Ammon's horn (tissue), 1 donor: ENCODE measurements at regions not wholly inside any gene's neighbourhood (a gene's known extent, or its start where the extent isn't known, plus 50 kb on each side); places are given as distances from the start of the nearest gene placed in this dataset.
"Not testable (repeated sequence)": the region's sequence is repeated elsewhere in the genome, so short reads cannot be mapped to it uniquely, and the experiment has no call there.

ENCODE experiments used
- DNase-seq: peaks from one replicate; pipeline ENCODE4 v3.0.0-alpha.2; 2016; ENCODE audit warnings: low spot score

DNA sequence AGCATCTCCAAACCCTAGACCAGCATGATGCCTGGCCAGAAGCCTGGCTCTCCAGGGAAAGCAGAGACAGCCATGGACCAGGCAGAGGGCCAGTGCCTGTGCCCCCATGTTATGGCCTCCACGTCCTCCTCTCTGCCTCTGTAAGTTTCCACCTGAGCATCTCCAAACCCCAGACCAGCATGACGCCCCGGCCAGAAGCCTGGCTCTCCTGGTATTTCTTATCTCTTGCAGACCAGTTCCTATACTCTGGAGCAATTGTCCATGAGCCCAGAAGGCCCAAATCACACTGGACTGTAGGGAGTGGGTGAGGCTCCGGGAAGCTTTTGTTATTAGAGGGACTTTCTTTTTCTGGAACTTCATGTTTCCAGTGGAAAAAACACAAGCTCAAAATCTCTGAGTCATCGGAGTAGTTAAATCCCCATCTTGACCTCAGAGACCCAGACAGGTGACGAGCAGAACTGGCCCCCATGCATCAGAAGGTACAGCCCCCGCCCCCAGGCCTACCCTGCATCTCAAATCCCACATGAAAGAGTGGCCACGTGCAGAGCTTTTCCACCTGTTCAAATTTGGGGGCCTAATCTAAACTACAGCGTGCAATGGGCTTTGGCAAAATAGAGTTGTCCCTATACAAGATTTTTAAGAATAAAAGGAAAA is 110.2 kb upstream of the FOXQ1 start:
- DNase-seq: no peak

DNA sequence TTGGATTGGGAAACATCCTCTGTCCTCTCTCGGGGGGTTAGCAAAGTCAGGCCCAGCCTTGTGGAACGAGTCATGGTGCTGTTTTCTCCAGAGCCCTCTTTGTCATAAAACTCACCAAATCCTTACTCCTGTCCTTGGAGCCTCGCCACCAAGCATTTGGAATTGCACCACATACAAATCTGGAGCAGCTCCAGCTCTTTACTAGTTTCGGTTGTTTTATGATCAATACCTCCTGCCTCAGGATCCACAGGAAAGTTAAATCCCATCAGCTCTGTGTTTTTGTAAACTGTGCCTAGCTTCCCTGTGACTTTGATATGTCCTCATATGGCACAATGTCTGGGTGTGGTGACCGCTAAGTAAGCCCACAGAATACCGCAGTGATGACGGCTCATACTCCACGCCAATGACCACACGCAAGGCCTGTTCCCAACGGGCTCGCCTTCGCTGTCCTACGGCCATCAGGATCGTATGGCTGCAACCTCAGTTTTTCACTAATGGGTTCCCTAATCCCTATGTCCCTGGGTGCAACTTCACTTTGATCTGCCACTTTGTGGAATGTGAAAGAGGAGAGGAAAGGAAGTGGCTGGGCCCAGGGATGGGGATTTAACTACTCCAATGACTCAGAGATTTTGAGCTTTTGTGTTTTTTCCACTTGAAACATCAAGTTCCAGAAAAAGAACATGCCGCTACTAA is 111.3 kb upstream of the FOXQ1 start:
- no peak for DNase-seq

DNA sequence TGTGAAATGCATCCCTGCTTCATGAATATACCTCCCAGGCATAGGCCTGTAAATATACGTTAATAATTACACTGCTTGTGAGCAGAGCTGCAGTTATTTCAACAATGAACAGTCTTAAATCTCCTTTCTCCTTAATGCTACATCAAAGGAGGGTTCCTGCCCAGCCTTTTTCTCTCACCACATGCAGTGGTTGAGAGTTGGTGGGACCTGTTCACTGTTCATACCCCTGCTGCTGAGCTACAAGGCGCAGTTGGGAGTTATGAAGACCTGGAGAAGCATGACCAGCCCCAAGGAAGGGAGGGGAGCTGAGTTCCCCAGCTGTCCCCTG is 111.9 kb upstream of the FOXQ1 start:
- DNase-seq: no peak

DNA sequence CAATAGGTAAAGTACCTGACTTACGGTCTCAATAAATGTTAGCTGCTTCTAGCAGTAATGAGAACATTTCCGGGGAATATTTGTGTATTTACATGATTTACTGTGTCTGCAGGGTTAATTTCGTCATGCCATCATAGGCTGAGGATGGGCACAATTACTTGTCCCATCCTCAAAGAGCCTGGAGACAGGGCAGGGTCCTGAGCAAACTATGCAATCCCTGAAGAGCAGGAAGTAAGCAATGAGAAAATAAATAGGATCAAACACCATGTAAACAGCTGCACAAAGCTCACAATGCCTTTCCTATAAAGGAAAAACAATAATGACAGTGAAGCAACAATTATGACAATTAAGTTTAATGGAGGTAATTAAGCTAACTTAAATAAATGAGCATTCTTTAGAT is 114.6 kb upstream of the FOXQ1 start:
- DNase-seq: no peak

DNA sequence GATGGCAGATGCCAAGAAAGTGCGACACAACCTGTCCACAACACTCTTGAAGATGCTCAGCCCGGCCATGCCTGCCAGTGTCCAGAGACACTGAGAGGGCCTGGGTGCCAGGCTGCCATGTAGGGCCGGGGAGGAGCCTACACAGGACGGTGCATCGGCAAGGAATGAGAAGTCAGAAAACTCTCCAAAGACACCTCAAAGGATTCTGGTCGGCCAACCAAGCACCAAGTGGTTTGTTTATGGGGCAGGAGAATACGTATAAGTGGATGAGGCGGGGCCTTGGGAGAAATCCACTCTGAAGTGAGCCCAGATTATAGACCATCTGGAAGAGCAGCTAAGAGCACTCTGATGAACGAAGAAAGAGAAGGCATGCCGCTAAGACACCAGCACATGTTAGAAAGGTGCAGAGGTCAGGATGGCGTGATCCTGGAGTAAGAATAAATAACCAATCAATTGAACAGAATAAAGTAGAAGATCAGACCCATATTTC is 120.7 kb upstream of the FOXQ1 start:
- no peak for DNase-seq

DNA sequence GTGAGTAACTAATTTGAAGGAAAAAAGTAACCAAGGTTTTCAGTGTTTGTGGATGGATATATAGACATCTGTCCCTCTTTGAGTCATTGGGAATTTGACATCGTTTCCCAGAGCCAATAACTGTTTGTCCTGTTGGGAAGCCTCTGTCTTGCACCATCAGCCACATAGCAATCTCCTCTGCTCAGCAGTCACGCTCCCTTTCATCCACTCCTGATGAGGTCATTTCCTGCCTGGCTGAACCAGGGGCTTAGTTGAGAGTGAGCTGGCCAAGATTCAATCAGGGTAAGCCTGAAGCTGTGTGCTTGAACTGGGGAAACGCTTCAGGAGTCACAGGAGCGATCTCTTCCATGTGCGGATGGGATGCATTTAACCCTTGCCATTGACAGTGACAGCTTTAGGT is 121.5 kb upstream of the FOXQ1 start:
- no peak for DNase-seq

DNA sequence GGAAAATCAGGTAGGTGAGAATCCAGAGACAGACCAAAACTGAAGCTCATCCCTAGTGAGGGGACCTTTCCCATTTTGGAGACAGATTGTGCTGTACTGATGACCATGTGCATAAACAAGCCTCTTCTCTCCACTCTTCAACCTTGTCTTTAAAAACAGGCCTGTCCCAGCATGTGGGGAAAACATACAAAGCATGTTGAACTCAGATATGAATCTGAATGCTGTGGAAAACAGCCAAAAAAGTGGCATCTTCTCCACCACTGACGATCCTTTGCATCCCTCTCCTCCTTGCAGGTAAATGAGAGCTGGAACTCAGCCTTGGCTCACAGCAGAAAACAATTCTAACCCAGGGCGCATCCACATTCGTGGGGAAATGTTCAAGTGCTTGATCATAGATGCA is 123.7 kb upstream of the FOXQ1 start:
- DNase-seq: no peak

DNA sequence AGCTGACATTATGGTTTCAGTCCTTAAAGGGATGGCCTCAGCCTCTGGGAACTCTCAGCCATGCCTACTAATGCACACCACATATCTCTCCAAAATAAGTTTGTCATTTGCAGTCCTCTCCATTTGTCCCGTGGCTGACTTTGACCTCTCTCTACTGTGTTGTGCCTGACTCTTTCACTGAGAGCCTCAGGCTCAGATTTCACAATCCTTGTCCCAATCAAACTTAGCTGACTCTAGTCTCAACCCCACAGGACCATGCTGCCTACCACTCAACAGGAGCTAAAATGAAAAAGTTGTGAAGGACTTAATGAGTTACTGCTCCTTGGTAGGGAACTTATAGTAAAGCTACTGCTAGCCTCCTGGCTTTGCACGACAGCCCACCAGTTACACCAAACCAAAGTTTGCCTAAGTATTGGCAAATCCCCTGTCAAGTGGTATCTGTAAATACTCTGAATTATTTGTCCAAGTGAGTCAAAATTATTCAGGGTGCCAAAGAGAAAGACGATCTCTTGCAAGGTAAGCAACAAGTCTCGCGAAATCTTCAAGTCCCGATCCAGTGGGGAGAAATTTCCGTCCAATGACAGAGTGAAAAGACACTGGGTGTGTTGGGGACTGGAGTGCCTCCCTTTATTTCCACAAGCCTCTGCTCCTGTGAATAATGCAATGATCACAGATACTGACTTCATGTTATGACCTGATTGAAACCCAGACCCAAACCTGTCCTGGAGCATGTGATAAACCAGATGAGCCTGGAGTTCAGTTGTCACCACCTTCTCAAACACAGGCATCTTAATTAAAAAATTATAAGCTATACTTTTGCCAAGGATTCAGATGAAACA is 124.4 kb upstream of the FOXQ1 start:
- DNase-seq: no peak

DNA sequence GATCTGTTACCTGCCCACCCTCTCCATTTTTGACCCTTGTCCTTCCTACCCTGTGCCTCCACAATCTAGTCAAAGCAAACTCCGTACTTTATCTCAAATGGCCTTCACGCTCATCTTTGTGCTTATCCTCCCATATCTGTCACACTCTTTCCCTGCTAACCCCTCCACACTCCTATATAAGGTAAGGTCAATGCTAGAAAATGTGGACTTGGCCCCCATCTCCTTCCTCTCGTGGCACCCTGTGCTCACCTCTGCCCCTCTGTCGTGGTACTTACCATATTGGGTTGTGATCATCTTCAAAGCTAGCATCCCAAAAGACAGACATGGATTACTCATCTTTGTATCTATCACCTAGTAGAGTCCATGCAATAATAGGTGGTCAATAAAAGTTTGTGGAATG is 127.6 kb upstream of the FOXQ1 start:
- DNase-seq: no peak

DNA sequence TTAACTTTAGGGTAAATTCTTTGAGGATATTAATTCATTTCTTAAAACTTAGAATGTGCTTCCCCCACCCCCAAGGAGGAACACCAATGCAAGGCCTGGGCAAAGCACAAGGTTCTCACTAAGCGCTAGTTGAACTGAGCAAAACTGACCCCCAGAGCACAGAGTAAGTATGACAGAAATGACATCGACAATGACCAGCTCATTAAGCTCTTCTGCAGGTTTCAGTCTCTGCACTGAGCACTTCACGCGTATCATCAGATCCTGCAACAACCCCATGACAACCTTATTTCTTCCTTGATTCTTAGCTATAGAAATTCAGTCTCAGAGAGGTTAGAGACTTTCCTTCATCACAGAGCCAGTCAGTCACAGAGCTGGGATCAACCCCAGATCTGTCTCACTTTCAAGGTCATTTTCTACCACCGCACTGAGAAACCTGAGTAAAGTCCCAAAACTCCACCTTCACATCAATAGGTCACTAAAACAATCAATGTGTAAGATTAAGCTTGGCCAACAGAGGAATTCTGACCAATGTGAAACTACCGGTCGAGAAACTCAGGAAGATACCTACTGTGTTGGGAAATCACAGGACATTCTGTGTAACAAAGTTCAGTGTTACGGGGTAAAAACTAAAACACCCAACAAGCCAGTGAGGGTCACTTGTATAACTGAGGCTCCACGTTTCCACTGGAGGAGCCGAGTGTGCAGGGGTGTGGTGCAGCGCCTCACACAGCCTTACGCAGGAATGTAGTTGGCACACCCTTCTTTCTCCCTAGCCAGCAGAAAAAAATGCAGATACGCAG is 129.0 kb upstream of the FOXQ1 start:
- DNase-seq: no peak

DNA sequence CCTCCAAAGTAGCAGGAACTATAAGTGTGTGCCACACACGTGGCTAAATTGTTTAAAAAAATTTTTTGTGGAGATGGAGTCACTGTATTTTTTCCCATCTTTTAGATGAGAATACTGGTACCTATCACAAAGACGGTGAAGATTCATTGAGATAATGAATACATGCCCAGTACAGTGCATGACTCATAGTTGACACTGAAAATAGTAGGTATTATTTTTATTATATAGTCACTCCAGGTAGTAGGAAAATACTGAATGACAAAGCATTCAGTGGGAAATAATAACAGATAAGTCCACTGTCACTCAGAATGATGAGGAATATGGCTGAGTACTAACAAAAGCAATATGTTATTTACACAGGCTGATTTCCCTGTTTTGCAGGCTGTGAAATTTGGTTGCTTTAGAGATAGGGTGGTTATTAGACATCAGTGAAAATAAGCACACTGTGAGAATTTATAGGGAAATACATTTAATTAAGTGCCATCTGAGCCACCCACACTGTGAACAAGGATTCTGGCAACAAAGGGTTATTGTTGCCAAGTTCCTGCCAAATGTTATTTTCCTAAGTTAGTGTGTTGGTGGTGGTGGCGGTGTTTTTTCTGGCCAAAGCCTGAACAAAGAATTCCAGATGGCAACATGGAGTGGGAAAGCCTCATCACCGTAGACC is 129.8 kb upstream of the FOXQ1 start:
- peak; percentile 48 for DNase-seq

DNA sequence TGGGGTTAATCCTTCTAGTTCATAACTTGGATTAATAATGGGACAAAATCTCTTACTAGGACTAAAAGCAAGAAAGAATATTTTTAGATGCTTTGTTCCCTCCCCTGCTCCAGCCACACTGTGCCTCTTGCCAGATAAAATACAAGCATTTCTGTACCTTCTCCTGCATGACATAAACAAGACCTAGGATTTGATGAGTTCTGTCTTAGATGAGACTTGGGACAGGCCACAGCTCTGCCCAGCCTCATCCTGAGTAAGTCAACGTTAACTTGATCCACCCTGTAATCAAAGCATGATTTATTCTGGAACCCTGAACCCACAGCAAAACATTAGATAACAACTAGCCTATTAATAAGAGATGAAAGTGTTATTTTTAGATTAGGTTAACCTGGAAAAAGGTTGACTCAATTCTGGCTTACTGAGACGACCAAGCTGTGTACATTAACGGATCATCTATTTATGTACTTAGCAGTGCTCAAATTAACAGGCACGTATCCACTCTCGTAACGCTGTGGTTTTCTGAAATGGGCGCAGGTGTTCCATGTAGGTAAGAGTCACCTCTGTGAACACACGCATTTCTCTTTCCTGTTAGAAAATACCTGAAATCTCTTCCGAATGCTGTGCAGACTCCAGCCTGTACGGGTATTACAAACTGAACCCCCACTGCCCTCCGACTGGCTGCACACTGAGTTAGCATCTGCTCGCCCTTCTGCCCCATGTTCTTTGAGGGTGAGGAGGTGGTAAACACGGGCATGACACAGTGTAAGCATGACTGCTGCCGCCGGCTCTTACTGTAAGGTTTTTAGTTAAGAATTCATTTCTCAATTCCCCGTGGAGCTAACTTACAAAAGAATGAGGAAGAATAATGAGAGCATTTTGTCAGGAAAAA is 132.1 kb upstream of the FOXQ1 start:
- DNase-seq: no peak

DNA sequence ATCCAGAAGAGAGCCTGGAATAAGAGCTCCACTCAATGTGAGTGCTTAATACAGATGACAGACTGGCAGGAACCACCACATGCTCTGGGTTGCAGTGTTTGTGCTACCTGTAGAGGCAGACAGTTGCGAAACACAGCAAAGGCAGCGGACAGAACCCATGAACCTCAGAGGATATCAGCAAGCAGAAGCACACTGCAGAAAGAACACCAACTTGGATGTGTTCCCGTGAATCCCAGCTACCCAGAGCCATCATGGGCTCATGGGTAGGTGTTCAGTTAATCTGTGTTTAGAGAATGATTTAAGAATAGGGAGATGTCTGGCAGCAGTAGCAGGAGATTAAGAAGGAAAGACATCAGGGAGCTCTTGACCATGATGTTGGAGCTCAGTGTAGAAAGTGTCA is 133.3 kb upstream of the FOXQ1 start:
- no peak for DNase-seq

DNA sequence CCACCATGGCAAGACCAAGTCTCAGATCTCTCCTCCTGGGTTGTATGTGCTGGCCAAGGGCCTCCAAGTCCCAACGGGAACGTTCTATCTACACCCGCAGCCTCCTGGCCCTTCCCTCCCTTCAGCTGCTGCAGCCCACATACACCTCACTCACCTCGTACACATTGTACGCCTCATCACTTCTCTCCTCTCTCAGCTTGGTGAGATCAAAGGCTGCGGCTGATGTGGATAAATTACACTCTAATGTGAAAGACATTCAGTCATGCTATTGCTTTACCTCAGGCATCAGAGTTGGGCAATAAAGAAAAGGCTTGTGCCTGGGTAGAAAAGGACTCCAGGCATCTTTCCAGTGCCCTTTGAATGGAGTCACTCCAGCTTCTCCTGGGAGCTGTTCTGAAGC is 135.3 kb upstream of the FOXQ1 start:
- no peak for DNase-seq

DNA sequence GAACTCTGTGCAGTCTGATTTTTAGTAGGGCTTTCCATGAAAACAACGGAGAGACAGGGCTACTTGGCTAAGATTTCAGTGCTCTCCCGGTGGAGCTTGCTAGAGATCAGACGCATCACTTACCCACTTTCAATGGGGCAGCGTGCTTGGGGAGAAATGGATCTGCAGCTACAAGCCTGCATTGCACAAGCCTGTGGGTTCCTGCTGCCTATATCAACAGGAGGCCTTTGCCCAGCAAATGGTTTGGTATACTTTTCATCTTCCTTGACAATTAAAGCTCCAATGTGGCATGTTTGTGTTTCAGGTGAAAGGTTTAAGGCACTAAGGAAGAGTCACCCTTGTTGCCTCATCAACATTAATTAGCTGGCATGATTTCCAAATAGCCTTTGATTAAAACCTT is 136.0 kb upstream of the FOXQ1 start:
- DNase-seq: no peak

DNA sequence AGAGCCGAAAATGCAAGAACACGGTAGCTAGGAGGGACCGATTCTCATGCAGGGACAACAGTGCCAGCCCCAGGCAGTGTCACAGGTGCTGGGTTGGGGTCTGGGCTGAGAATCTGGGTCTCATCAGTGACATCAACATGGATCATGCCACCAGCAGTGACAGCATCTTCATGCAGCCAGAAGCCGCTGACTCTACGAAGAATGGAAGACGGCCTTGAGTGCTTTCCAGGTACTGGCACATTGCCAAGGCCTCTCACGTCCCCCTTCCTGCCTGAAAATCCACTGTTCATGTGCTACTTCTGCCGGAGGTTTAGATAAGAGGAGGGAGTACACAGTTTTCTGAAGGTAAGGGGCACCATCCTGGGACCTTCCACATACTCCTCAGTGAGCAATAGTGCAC is 141.1 kb upstream of the FOXQ1 start:
- DNase-seq: no peak

DNA sequence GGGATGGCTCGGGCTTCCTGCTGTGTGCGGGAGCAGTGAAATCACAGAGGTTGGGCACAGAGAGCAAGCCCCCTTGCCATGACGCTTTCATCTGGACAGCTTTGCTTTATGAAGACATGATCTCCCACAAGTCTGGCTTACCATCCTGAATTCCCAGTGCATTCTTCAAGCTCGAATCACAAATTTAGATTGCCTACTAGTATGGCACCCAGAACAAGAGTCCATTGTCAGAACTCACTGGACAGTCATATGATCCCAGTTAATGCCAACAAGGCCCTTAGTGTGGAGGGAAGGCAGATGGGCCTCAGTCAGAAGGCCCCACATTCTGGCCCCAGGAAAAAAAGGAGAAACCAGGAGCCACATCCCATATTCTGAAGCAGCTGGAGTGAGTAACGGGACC is 147.3 kb upstream of the FOXQ1 start:
- DNase-seq: peak; percentile 39

DNA sequence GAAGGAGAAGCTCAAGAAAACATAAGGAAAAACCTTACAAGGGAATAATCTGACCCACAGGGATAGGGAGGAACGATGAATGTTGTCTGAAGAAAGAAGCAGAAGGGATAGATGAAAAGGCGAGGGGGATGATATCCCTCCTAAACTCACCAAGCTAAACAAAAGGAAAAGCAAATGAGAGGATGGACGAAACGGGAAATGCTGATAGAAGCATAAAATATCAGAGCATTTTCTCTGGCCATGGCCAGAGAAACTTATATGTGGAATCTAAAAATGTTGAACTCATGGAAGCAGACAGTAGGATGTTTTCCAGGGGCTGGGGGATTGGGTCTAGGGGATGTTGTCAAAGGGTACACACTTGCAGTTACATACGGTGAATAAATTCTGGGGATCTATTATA is 148.4 kb upstream of the FOXQ1 start:
- DNase-seq: no peak

DNA sequence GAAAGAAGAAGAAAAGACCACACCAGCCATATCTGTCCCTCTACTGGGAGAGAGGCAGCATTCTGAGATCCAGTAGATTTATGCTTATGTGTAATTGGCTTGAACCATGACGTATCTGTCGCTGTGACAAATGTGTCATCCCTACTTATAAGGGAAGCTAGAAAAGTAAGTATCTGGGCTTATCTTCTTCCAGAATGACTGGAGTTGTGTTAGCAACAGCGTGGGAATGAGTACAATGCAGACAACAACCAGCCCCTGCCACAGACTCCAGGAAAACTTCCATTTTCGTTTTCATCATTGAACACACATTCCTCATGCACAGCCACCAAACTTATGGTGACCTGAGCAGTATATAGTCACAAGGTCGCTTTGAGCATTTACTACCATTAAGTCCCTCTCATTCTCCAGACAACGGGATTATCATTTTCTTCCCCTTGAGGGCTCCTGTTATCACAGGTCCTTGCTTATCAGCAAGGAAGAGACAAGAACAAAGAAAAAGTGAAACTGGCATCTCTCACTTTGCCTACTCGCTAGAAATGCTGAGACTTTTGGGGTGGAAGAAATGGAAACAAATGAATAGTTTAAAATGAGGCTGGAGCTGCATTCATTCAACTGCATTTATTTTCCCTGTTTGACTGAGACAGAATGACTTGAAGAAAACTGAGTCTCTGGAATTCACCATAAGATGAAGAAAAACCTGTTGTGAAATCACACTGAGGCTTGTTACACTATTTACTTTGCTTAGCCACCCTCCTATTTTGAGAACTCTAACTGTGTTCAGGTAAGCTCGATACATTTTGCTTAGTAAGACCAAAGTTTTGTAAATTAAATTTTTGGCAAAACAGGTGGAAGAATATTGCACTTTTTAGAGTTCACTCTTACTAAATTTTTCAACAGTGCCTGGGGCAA is 149.3 kb upstream of the FOXQ1 start:
- no peak for DNase-seq

DNA sequence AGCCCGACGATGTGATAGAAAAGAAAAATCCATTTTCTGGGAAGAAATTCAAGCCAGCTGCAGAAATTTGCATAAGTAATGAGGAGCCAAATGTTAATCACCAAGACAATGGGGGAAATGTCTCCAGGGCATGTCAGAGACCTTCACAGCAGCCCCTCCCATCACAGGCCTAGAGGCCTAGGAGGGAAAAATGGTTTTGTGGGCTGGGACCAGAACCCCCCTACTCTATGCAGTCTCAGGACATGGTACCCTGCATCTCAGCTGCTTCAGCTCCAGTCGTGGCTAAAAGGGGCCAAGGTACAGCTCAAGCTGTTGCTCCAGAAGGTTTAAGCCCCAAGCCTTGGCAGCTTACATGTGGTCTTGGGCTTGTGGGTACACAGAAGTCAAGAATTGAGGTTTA is 155.5 kb upstream of the FOXQ1 start:
- not testable (repeated sequence) for DNase-seq
